Nephron progenitor cell (in vitro differentiated cells): ENCODE measurements at regions not wholly inside any gene's neighbourhood (a gene's known extent, or its start where the extent isn't known, plus 50 kb on each side); places are given as distances from the start of the nearest gene placed in this dataset.

Experiments used
- DNase-seq: peaks from one replicate; pipeline ENCODE4 v3.0.0; 2021
- H3K27ac Mint-ChIP-seq: 2 replicates; pipeline ENCODE4 v1.8.0; 2021; ENCODE audit warnings: mild to moderate bottlenecking, moderate library complexity, mixed read lengths
- H3K27me3 Mint-ChIP-seq: 2 replicates; pipeline ENCODE4 v1.8.0; 2021; ENCODE audit warnings: mild to moderate bottlenecking, low read depth, mixed read lengths; ENCODE audit not compliant: poor library complexity
- H3K36me3 Mint-ChIP-seq: 2 replicates; pipeline ENCODE4 v1.8.0; 2021; ENCODE audit warnings: low read depth, mixed read lengths
- H3K4me1 Mint-ChIP-seq: 2 replicates; pipeline ENCODE4 v1.8.0; 2021; ENCODE audit warnings: mixed read lengths
- H3K4me3 Mint-ChIP-seq: 2 replicates; pipeline ENCODE4 v1.8.0; 2021; ENCODE audit warnings: mild to moderate bottlenecking, moderate library complexity, mixed read lengths
- H3K9me3 Mint-ChIP-seq: 2 replicates; pipeline ENCODE4 v1.8.0; 2021; ENCODE audit warnings: mild to moderate bottlenecking, moderate library complexity, mixed read lengths
- TF ChIP-seq, protein P1 (sequence below): fragments of 200-600 bp; sonication (generic); IDR thresholded peaks from 2 replicates; pipeline ENCODE4 v1.5.0; 2021; ENCODE audit warnings: antibody characterized with exemption

DNA sequence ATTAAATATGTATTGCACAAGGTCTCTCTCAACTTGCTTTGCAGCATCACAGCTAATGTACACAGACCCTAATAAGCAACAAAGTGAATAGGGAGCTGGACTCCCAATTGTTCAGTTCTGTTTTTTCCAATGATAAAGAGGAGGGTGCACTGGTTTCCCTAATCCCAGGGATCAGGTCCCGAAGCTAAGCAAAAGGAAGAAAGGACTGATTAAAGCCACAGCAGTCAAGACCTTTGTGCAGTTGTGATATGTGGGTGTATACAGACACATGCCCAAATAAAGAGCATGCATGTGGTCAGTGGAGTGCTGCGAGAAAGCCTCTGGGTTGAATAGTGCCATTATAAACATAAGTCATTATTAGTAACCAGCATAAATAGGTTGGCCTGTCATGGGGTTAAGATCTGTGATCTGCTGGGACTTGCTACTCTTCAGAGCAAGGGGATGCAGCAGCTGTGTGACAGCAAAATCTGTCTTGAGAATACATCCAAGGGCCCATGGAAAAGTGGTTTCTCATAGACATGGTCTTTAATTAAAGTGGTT, 1863.1 kb upstream of the WWC1 start:
- TF ChIP-seq, protein P1, sequence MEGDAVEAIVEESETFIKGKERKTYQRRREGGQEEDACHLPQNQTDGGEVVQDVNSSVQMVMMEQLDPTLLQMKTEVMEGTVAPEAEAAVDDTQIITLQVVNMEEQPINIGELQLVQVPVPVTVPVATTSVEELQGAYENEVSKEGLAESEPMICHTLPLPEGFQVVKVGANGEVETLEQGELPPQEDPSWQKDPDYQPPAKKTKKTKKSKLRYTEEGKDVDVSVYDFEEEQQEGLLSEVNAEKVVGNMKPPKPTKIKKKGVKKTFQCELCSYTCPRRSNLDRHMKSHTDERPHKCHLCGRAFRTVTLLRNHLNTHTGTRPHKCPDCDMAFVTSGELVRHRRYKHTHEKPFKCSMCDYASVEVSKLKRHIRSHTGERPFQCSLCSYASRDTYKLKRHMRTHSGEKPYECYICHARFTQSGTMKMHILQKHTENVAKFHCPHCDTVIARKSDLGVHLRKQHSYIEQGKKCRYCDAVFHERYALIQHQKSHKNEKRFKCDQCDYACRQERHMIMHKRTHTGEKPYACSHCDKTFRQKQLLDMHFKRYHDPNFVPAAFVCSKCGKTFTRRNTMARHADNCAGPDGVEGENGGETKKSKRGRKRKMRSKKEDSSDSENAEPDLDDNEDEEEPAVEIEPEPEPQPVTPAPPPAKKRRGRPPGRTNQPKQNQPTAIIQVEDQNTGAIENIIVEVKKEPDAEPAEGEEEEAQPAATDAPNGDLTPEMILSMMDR = no peak
- Mint-ChIP-seq H3K4me1 (peaks cover 13% of the 10 kb centered on the region), H3K27me3 (no peaks in the 10 kb centered on the region), H3K36me3 (no peaks in the 10 kb centered on the region), H3K9me3 (no peaks in the 10 kb centered on the region), H3K27ac (no peak overlapping the region), H3K4me3 (no peak overlapping the region)
- no peak for DNase-seq

GRCh38 chr5:166430491-166431319, 1860.7 kb upstream of the WWC1 start:
- Mint-ChIP-seq H3K4me1 (peaks cover 13% of the 10 kb centered on the region), H3K27ac (no peak overlapping the region), H3K36me3 (no peaks in the 10 kb centered on the region), H3K27me3 (no peaks in the 10 kb centered on the region), H3K9me3 (no peaks in the 10 kb centered on the region), H3K4me3 (no peak overlapping the region)
- no peak for DNase-seq
- TF ChIP-seq, protein P1 = no peak

GRCh38 chr5:166431456-166431855, 1860.0 kb upstream of the WWC1 start:
- H3K27ac Mint-ChIP-seq = peak overlapping the region; percentile 64
- H3K4me1 Mint-ChIP-seq = peaks cover 13% of the 10 kb centered on the region
- TF ChIP-seq, protein P1 = no peak
- DNase-seq = no peak
- H3K27me3 Mint-ChIP-seq = no peaks in the 10 kb centered on the region
- H3K4me3 Mint-ChIP-seq = no peak overlapping the region
- H3K9me3 Mint-ChIP-seq = no peaks in the 10 kb centered on the region
- no peaks in the 10 kb centered on the region for H3K36me3 Mint-ChIP-seq

DNA sequence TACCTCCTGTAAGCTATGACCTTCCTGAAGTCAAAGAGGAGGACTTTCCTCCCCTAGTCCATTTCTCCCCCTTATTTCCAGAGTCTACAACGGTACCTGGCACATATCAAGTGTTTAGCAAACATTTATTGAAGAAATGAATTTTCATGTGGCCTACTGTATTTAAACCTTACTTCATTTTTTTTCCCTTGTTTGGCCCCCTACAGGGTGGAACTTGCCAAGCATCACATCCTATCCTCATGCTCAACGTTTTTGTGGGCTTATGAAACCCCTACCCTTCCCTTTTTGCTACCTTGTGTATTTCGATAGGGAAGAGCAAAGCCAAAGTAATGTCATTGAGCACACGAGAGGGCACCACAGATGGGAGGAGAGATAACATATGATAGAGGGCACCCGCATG, 1857.8 kb upstream of the WWC1 start:
- TF ChIP-seq, protein P1 = no peak
- Mint-ChIP-seq H3K9me3 (no peaks in the 10 kb centered on the region), H3K36me3 (no peaks in the 10 kb centered on the region), H3K4me1 (peaks cover 13% of the 10 kb centered on the region), H3K4me3 (no peak overlapping the region), H3K27me3 (no peaks in the 10 kb centered on the region), H3K27ac (peak overlapping the region; percentile 63)
- no peak for DNase-seq

- Mint-ChIP-seq H3K27me3 (no peaks in the 10 kb centered on the region), H3K4me3 (no peak overlapping the region), H3K4me1 (no peaks in the 10 kb centered on the region), H3K36me3 (no peaks in the 10 kb centered on the region), H3K27ac (no peak overlapping the region), H3K9me3 (no peaks in the 10 kb centered on the region)
- DNase-seq = no peak
- TF ChIP-seq, protein P1 = no peak
These were observed 1854.6 kb upstream of the WWC1 start for GRCh38 chr5:166436872-166437271.

- H3K27me3 Mint-ChIP-seq = no peaks in the 10 kb centered on the region
- no peak overlapping the region for H3K4me3 Mint-ChIP-seq
- no peak overlapping the region for H3K27ac Mint-ChIP-seq
- H3K36me3 Mint-ChIP-seq = no peaks in the 10 kb centered on the region
- H3K4me1 Mint-ChIP-seq = no peaks in the 10 kb centered on the region
- no peaks in the 10 kb centered on the region for H3K9me3 Mint-ChIP-seq
- TF ChIP-seq, protein P1 = no peak
- no peak for DNase-seq
These were observed 1805.1 kb upstream of the WWC1 start for GRCh38 chr5:166486348-166486747.
